ENCODE measurements at regions not wholly inside any gene's neighbourhood (a gene's known extent, or its start where the extent isn't known, plus 50 kb on each side); places are given as distances from the start of the nearest gene placed in this dataset.

- TF ChIP-seq CTCF (IDR thresholded peaks at IDR 0.05; ENCODE audit: insufficient read depth, low read depth, low read length) (no peak), EZH2 (IDR thresholded peaks at IDR 0.05; ENCODE audit: insufficient read depth, low read length) (no peak)
Observed at GRCh38 chr16:9570521-9570920, 479.1 kb downstream of the HAPSTR1 start.
